ACC112 (cell line): ENCODE measurements at regions not wholly inside any gene's neighbourhood (a gene's known extent, or its start where the extent isn't known, plus 50 kb on each side); places are given as distances from the start of the nearest gene placed in this dataset.
"Not testable (repeated sequence)": the region's sequence is repeated elsewhere in the genome, so short reads cannot be mapped to it uniquely, and the experiment has no call there.

ENCODE experiments used
- H2AFZ ChIP-seq: fragments of 200-600 bp; sonication (generic); one replicate; pipeline ENCODE4 v1.6.0; 2017; ENCODE audit warnings: antibody characterized with exemption, low read length; ENCODE audit not compliant: unreplicated experiment
- H3K27ac ChIP-seq: fragments of 200-600 bp; sonication (generic); 2 replicates; pipeline ENCODE4 v1.5.1; 2014; ENCODE audit warnings: low read depth, mild to moderate bottlenecking, antibody characterized with exemption, low read length, moderate library complexity
- H3K27me3 ChIP-seq: fragments of 200-600 bp; sonication (generic); 2 replicates; pipeline ENCODE4 v1.6.1; 2014; ENCODE audit warnings: mild to moderate bottlenecking, antibody characterized with exemption, low read length, moderate library complexity, mixed read lengths; ENCODE audit not compliant: insufficient read depth
- H3K36me3 ChIP-seq: fragments of 200-600 bp; sonication (generic); 2 replicates; pipeline ENCODE4 v1.6.1; 2016; ENCODE audit warnings: mild to moderate bottlenecking, antibody characterized with exemption, low read length, moderate library complexity, mixed read lengths; ENCODE audit not compliant: insufficient read depth
- H3K4me1 ChIP-seq: fragments of 200-600 bp; sonication (generic); one replicate; pipeline ENCODE4 v1.6.1; 2016; ENCODE audit warnings: low read length, mixed read lengths; ENCODE audit not compliant: insufficient read depth, unreplicated experiment, control insufficient read depth
- H3K4me3 ChIP-seq: fragments of 200-600 bp; sonication (generic); 2 replicates; pipeline ENCODE4 v1.5.1; 2014; ENCODE audit warnings: mild to moderate bottlenecking, low read depth, low read length
- H3K79me2 ChIP-seq: fragments of 200-600 bp; sonication (generic); one replicate; pipeline ENCODE4 v1.6.0; 2016; ENCODE audit warnings: low read length; ENCODE audit not compliant: control insufficient read depth, unreplicated experiment, insufficient read depth

GRCh38 chr2:193469251-193469650 lies 1274.5 kb upstream of the TMEFF2 start:
- Histone ChIP-seq H3K4me1 (no peaks in the 10 kb centered on the region), H3K27me3 (no peaks in the 10 kb centered on the region), H3K27ac (no peak overlapping the region), H2AFZ (no peak overlapping the region), H3K4me3 (no peak overlapping the region), H3K79me2 (no peaks in the 10 kb centered on the region), H3K36me3 (peaks cover 4% of the 10 kb centered on the region; the same call in 1 of the 2 replicates)

GRCh38 chr2:193467276-193467987 lies 1272.7 kb upstream of the TMEFF2 start:
- Histone ChIP-seq H3K27me3 (no peaks in the 10 kb centered on the region), H3K4me3 (no peak overlapping the region), H3K4me1 (no peaks in the 10 kb centered on the region), H3K36me3 (no peaks in the 10 kb centered on the region), H2AFZ (no peak overlapping the region), H3K27ac (no peak overlapping the region), H3K79me2 (no peaks in the 10 kb centered on the region)

GRCh38 chr2:193463011-193463410 lies 1268.3 kb upstream of the TMEFF2 start:
- Histone ChIP-seq H3K27ac (no peak overlapping the region), H3K4me1 (peaks cover 3% of the 10 kb centered on the region), H2AFZ (no peak overlapping the region), H3K4me3 (no peak overlapping the region), H3K79me2 (no peaks in the 10 kb centered on the region), H3K27me3 (no peaks in the 10 kb centered on the region), H3K36me3 (no peaks in the 10 kb centered on the region)

GRCh38 chr2:193462411-193462810 lies 1267.7 kb upstream of the TMEFF2 start:
- no peak overlapping the region for H2AFZ ChIP-seq
- H3K36me3 ChIP-seq, result no peaks in the 10 kb centered on the region
- H3K79me2 ChIP-seq, result no peaks in the 10 kb centered on the region
- no peak overlapping the region for H3K27ac ChIP-seq
- no peak overlapping the region for H3K4me3 ChIP-seq
- H3K27me3 ChIP-seq, result no peaks in the 10 kb centered on the region
- H3K4me1 ChIP-seq, result peaks cover 3% of the 10 kb centered on the region

GRCh38 chr2:193461431-193461934 lies 1266.8 kb upstream of the TMEFF2 start:
- no peak overlapping the region for H3K4me3 ChIP-seq
- H3K36me3 ChIP-seq, result no peaks in the 10 kb centered on the region
- H3K4me1 ChIP-seq, result peaks cover 3% of the 10 kb centered on the region
- H3K27me3 ChIP-seq, result no peaks in the 10 kb centered on the region
- H3K27ac ChIP-seq, result no peak overlapping the region
- no peaks in the 10 kb centered on the region for H3K79me2 ChIP-seq
- H2AFZ ChIP-seq, result no peak overlapping the region

- no peaks in the 10 kb centered on the region for H3K36me3 ChIP-seq
- H3K79me2 ChIP-seq, result no peaks in the 10 kb centered on the region
- H3K27me3 ChIP-seq, result no peaks in the 10 kb centered on the region
- no peak overlapping the region for H3K27ac ChIP-seq
- H2AFZ ChIP-seq, result no peak overlapping the region
- no peak overlapping the region for H3K4me3 ChIP-seq
- H3K4me1 ChIP-seq, result no peaks in the 10 kb centered on the region
Measured at GRCh38 chr2:193446967-193447366, 1252.2 kb upstream of the TMEFF2 start.

- Histone ChIP-seq H3K27ac (no peak overlapping the region), H3K36me3 (no peaks in the 10 kb centered on the region), H3K79me2 (no peaks in the 10 kb centered on the region), H3K27me3 (no peaks in the 10 kb centered on the region), H3K4me3 (no peak overlapping the region), H3K4me1 (no peaks in the 10 kb centered on the region), H2AFZ (no peak overlapping the region)
Measured at GRCh38 chr2:193442293-193442692, 1247.6 kb upstream of the TMEFF2 start.

GRCh38 chr2:193428336-193428818 lies 1233.6 kb upstream of the TMEFF2 start:
- Histone ChIP-seq H3K4me1 (no peaks in the 10 kb centered on the region), H3K36me3 (no peaks in the 10 kb centered on the region), H3K27me3 (no peaks in the 10 kb centered on the region), H3K27ac (no peak overlapping the region), H3K79me2 (no peaks in the 10 kb centered on the region), H2AFZ (peak overlapping the region; percentile 77), H3K4me3 (no peak overlapping the region)

- H3K4me1 ChIP-seq, H3K27ac ChIP-seq, H2AFZ ChIP-seq, H3K36me3 ChIP-seq, H3K79me2 ChIP-seq, H3K4me3 ChIP-seq, H3K27me3 ChIP-seq: not testable (repeated sequence)
Measured at GRCh38 chr2:193412368-193412767, 1217.6 kb upstream of the TMEFF2 start.

GRCh38 chr2:193409951-193410350 lies 1215.2 kb upstream of the TMEFF2 start:
- Histone ChIP-seq H3K4me3 (no peak overlapping the region), H3K4me1 (no peaks in the 10 kb centered on the region)

GRCh38 chr2:193382583-193382982 lies 1187.8 kb upstream of the TMEFF2 start:
- no peaks in the 10 kb centered on the region for H3K4me1 ChIP-seq
- no peaks in the 10 kb centered on the region for H3K27me3 ChIP-seq
- H3K79me2 ChIP-seq, result no peaks in the 10 kb centered on the region
- H3K27ac ChIP-seq, result no peak overlapping the region
- no peaks in the 10 kb centered on the region for H3K36me3 ChIP-seq
- no peak overlapping the region for H2AFZ ChIP-seq
- no peak overlapping the region for H3K4me3 ChIP-seq

More at GRCh38 chr2:193409951-193410350, 1215.2 kb upstream of the TMEFF2 start:
- Histone ChIP-seq H2AFZ (no peak overlapping the region), H3K27me3 (no peaks in the 10 kb centered on the region), H3K36me3 (no peaks in the 10 kb centered on the region), H3K27ac (no peak overlapping the region), H3K79me2 (no peaks in the 10 kb centered on the region)
